HepG2 (cell line): ENCODE measurements at regions not wholly inside any gene's neighbourhood (a gene's known extent, or its start where the extent isn't known, plus 50 kb on each side); places are given as distances from the start of the nearest gene placed in this dataset.

Source experiments
- AGO1 ChIP-seq: fragments of 200-400 bp; formaldehyde crosslinking; IDR thresholded peaks from 2 replicates; pipeline ENCODE4 v1.6.1; 2017; ENCODE audit warnings: mild to moderate bottlenecking, low read depth, low read length, moderate library complexity; ENCODE audit not compliant: poor library complexity, severe bottlenecking
- BRCA1 ChIP-seq: sonication (generic); formaldehyde crosslinking; IDR thresholded peaks from 2 replicates; pipeline ENCODE4 v1.4.0; 2020; ENCODE audit warnings: missing genetic modification reagents
- CBX2 ChIP-seq, 2 experiments: fragments of 200-600 bp in 1 of 2; sonication (generic); formaldehyde crosslinking in 1 of 2; IDR thresholded peaks; 2 replicates each; pipeline versions ENCODE4 v1.7.0 to v1.8.1; 2018 to 2022; ENCODE audit warnings: low read depth in 2 of 2, low read length in 1 of 2, mild to moderate bottlenecking in 1 of 2, missing genetic modification reagents in 1 of 2
- RXRA ChIP-seq: sonication (generic); formaldehyde crosslinking; IDR thresholded peaks from 2 replicates; pipeline ENCODE4 v1.5.1; 2020; ENCODE audit warnings: missing genetic modification reagents
- SMYD3 ChIP-seq: sonication (generic); formaldehyde crosslinking; IDR thresholded peaks from 2 replicates; pipeline ENCODE4 v1.8.1; 2023; ENCODE audit warnings: mild to moderate bottlenecking, missing genetic modification reagents
- TCF7L2 ChIP-seq: IDR thresholded peaks from 2 replicates; pipeline ENCODE4 v1.6.1; 2011; ENCODE audit warnings: mild to moderate bottlenecking, low read depth, low read length, moderate library complexity
- ZFAT ChIP-seq: sonication (generic); formaldehyde crosslinking; conservative IDR thresholded peaks from 2 replicates; pipeline ENCODE4 v1.8.1; 2023; ENCODE audit warnings: missing genetic modification reagents, inconsistent platforms
- ZNF143 ChIP-seq: sonication (generic); formaldehyde crosslinking; IDR thresholded peaks from 2 replicates; pipeline ENCODE4 v1.4.0; 2020; ENCODE audit warnings: missing genetic modification reagents
- ZNF350 ChIP-seq: sonication (generic); formaldehyde crosslinking; IDR thresholded peaks from 2 replicates; pipeline ENCODE4 v1.4.0; 2020; ENCODE audit warnings: mild to moderate bottlenecking, low read depth, missing genetic modification reagents, borderline replicate concordance
- ZNF614 ChIP-seq: IDR thresholded peaks from 2 replicates; pipeline ENCODE4 v1.6.1; 2018; ENCODE audit warnings: missing biosample characterization, missing genetic modification reagents, inconsistent platforms, borderline replicate concordance
- ZNF615 ChIP-seq: sonication (generic); formaldehyde crosslinking; IDR thresholded peaks from 2 replicates; pipeline ENCODE4 v1.5.0; 2020; ENCODE audit warnings: mild to moderate bottlenecking, missing genetic modification reagents, borderline replicate concordance
- ZNF790 ChIP-seq: sonication (generic); formaldehyde crosslinking; IDR thresholded peaks from 2 replicates; pipeline ENCODE4 v1.8.0; 2022; ENCODE audit warnings: missing genetic modification reagents, mild to moderate bottlenecking, borderline replicate concordance
- TF ChIP-seq, protein P1 (sequence below): sonication (generic); formaldehyde crosslinking; IDR thresholded peaks from 2 replicates; pipeline ENCODE4 v1.5.0; 2020; ENCODE audit warnings: mild to moderate bottlenecking, missing genetic modification reagents, borderline replicate concordance
- TF ChIP-seq, protein P2 (sequence below): sonication (generic); formaldehyde crosslinking; IDR thresholded peaks from 2 replicates; pipeline ENCODE4 v1.5.1; 2020; ENCODE audit warnings: missing genetic modification reagents, mild to moderate bottlenecking, borderline replicate concordance
- TF ChIP-seq, protein P3 (sequence below): sonication (generic); formaldehyde crosslinking; conservative IDR thresholded peaks from 2 replicates; pipeline ENCODE4 v1.5.0; 2020; ENCODE audit warnings: missing genetic modification reagents
- TF ChIP-seq, protein P4 (sequence below): sonication (generic); formaldehyde crosslinking; conservative IDR thresholded peaks from 2 replicates; pipeline ENCODE4 v1.8.0; 2022; ENCODE audit warnings: mild to moderate bottlenecking, moderate library complexity, missing genetic modification reagents

DNA sequence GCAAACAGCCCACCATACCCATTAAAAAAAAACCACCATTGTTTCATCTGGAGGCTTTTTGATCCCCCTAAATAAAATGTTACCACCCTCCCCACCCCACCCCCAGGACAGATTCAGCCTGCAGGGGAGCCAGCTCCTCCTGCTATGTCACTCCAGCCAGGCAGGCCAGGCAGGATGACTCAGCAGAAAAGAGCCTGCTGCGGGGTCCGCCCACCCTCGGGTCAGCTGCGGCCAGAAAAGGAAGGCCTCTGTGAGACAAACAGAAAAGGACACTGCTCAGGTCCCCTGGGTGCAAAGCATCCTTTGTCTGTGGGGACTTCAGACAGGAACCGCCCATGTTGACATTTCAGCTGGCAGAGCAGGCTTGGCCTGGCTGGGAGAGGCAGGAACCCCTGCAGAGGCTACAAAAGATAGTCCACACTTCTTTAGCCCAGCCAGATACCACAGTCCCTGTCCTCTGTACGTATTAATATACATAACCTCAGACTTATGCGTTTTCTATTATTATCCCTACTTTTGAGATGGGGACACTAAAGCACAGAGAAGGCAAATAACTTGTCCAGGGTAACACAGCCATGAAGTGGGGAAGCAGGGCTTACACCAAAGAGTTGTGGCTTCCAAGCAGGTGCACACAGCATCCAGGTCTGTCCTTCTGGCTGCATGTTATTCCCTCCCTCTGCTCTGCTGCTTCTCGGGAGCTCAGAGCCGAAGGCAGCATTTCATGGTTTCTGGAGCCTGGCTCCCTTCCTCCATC lies 147.7 kb downstream of the CPEB2 start (continued):
- TF ChIP-seq, protein P1, sequence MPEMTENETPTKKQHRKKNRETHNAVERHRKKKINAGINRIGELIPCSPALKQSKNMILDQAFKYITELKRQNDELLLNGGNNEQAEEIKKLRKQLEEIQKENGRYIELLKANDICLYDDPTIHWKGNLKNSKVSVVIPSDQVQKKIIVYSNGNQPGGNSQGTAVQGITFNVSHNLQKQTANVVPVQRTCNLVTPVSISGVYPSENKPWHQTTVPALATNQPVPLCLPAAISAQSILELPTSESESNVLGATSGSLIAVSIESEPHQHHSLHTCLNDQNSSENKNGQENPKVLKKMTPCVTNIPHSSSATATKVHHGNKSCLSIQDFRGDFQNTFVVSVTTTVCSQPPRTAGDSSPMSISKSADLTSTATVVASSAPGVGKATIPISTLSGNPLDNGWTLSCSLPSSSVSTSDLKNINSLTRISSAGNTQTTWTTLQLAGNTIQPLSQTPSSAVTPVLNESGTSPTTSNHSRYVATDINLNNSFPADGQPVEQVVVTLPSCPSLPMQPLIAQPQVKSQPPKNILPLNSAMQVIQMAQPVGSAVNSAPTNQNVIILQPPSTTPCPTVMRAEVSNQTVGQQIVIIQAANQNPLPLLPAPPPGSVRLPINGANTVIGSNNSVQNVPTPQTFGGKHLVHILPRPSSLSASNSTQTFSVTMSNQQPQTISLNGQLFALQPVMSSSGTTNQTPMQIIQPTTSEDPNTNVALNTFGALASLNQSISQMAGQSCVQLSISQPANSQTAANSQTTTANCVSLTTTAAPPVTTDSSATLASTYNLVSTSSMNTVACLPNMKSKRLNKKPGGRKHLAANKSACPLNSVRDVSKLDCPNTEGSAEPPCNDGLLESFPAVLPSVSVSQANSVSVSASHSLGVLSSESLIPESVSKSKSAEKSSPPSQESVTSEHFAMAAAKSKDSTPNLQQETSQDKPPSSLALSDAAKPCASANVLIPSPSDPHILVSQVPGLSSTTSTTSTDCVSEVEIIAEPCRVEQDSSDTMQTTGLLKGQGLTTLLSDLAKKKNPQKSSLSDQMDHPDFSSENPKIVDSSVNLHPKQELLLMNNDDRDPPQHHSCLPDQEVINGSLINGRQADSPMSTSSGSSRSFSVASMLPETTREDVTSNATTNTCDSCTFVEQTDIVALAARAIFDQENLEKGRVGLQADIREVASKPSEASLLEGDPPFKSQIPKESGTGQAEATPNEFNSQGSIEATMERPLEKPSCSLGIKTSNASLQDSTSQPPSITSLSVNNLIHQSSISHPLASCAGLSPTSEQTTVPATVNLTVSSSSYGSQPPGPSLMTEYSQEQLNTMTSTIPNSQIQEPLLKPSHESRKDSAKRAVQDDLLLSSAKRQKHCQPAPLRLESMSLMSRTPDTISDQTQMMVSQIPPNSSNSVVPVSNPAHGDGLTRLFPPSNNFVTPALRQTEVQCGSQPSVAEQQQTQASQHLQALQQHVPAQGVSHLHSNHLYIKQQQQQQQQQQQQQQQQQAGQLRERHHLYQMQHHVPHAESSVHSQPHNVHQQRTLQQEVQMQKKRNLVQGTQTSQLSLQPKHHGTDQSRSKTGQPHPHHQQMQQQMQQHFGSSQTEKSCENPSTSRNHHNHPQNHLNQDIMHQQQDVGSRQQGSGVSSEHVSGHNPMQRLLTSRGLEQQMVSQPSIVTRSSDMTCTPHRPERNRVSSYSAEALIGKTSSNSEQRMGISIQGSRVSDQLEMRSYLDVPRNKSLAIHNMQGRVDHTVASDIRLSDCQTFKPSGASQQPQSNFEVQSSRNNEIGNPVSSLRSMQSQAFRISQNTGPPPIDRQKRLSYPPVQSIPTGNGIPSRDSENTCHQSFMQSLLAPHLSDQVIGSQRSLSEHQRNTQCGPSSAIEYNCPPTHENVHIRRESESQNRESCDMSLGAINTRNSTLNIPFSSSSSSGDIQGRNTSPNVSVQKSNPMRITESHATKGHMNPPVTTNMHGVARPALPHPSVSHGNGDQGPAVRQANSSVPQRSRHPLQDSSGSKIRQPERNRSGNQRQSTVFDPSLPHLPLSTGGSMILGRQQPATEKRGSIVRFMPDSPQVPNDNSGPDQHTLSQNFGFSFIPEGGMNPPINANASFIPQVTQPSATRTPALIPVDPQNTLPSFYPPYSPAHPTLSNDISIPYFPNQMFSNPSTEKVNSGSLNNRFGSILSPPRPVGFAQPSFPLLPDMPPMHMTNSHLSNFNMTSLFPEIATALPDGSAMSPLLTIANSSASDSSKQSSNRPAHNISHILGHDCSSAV (CRISPR knock-in tag) = no peak
- TF ChIP-seq ZNF350 (CRISPR knock-in tag) (peak; percentile 26; the same call in 1 of the 2 replicates), ZFAT (CRISPR knock-in tag) (no peak), RXRA (CRISPR knock-in tag) (peak; percentile 97), CBX2 (IDR thresholded peaks at IDR 0.05; ENCODE audit: low read depth, low read length) (no peak), CBX2 (CRISPR knock-in tag; IDR thresholded peaks at IDR 0.05; ENCODE audit: low read depth) (no peak), BRCA1 (CRISPR knock-in tag) (no peak), AGO1 (no peak), ZNF615 (CRISPR knock-in tag) (no peak), ZNF614 (CRISPR knock-in tag) (peak; percentile 82; the same call in 1 of the 2 replicates), ZNF790 (no peak), TCF7L2 (no peak; the same call in 1 of the 2 replicates), SMYD3 (no peak), ZNF143 (no peak)
- TF ChIP-seq, protein P2, sequence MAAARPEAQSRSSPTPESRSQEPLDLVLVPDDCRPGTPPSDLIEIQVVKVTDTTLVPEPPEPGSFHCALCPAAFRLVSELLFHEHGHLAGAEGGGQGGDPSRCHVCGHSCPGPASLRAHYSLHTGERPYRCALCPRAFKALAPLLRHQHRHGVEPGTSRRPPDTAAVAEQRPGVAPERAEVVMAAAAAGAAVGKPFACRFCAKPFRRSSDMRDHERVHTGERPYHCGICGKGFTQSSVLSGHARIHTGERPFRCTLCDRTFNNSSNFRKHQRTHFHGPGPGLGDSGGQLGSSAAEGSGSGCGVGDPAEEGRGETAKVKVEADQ (CRISPR knock-in tag) = no peak
- TF ChIP-seq, protein P3, sequence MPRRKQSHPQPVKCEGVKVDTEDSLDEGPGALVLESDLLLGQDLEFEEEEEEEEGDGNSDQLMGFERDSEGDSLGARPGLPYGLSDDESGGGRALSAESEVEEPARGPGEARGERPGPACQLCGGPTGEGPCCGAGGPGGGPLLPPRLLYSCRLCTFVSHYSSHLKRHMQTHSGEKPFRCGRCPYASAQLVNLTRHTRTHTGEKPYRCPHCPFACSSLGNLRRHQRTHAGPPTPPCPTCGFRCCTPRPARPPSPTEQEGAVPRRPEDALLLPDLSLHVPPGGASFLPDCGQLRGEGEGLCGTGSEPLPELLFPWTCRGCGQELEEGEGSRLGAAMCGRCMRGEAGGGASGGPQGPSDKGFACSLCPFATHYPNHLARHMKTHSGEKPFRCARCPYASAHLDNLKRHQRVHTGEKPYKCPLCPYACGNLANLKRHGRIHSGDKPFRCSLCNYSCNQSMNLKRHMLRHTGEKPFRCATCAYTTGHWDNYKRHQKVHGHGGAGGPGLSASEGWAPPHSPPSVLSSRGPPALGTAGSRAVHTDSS (CRISPR knock-in tag) = no peak
- TF ChIP-seq, protein P4, sequence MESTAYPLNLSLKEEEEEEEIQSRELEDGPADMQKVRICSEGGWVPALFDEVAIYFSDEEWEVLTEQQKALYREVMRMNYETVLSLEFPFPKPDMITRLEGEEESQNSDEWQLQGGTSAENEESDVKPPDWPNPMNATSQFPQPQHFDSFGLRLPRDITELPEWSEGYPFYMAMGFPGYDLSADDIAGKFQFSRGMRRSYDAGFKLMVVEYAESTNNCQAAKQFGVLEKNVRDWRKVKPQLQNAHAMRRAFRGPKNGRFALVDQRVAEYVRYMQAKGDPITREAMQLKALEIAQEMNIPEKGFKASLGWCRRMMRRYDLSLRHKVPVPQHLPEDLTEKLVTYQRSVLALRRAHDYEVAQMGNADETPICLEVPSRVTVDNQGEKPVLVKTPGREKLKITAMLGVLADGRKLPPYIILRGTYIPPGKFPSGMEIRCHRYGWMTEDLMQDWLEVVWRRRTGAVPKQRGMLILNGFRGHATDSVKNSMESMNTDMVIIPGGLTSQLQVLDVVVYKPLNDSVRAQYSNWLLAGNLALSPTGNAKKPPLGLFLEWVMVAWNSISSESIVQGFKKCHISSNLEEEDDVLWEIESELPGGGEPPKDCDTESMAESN (CRISPR knock-in tag) = no peak
